ENCODE measurements at regions not wholly inside any gene's neighbourhood (a gene's known extent, or its start where the extent isn't known, plus 50 kb on each side); places are given as distances from the start of the nearest gene placed in this dataset.

DNA sequence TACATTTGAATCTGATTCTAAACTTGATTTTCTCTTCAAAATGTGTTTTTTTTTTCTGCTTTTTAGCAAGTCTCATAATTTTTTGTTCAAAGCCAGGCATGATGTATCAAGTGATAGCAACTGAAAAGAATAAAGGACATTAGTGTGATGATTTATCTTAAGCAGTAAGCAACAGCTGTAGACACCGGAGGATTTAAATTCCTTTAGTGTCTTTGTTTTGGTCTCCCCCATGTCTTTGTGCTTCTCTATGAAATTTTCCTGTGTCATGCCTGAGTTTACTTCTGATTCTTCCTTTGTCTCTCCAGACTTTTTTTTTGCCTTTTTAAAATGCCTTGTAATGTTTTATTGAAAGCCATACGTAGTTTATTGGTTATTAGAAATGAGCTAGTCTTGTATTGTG is 934.2 kb upstream of the RAG2 start:
- intact Hi-C loops (cut with micrococcal nuclease) = no loop called here
- BruUV-seq (replicated peaks) = no TSS peak
- Histone ChIP-seq H3K9me3 (ENCODE audit: control insufficient read depth in 1 of 2, insufficient read depth in 1 of 2, low read depth in 1 of 2, low read length in 2 of 2) (peaks cover 3 to 15% of the 10 kb centered on the region in 2 experiments; a peak in 2 of 4 replicates), H3K27ac (ENCODE audit: low read depth, low read length) (no peak overlapping the region), H3K27me3 (ENCODE audit: insufficient read depth, low read length) (no peaks in the 10 kb centered on the region), H3K4me2 (ENCODE audit: low read length) (no peak overlapping the region), H3K9ac (ENCODE audit: low read length) (no peak overlapping the region), H3K4me1 (ENCODE audit: control insufficient read depth in 1 of 2, insufficient read depth in 2 of 2, low read length in 2 of 2) (no peaks in the 10 kb centered on the region), H3K36me3 (ENCODE audit: control insufficient read depth in 1 of 2, insufficient read depth in 2 of 2, low read length in 2 of 2) (no peaks in the 10 kb centered on the region), H3K79me2 (ENCODE audit: insufficient read depth, low read length) (no peaks in the 10 kb centered on the region), H2AFZ (ENCODE audit: low read depth, low read length, poor library complexity, severe bottlenecking) (no peak overlapping the region), H3K9me2 (ENCODE audit: insufficient read depth) (no peaks in the 10 kb centered on the region), H4K20me1 (ENCODE audit: insufficient read depth) (no peaks in the 10 kb centered on the region), H3K4me3 (replicated peaks in 1 of 2; ENCODE audit: low read depth in 1 of 2, low read length in 2 of 2) (no peak overlapping the region)
- no peak for ATAC-seq
- TF ChIP-seq SP1 (IDR thresholded peaks at IDR 0.05; ENCODE audit: low read depth) (no peak), CBX3 (IDR thresholded peaks at IDR 0.05; ENCODE audit: low read depth) (no peak), TCF7L2 (IDR thresholded peaks at IDR 0.05; ENCODE audit: borderline replicate concordance, extremely low read depth, insufficient read depth, insufficient read length) (no peak), POLR2A (IDR thresholded peaks at IDR 0.05; ENCODE audit: borderline replicate concordance, extremely low read depth, insufficient read depth, insufficient read length) (no peak), SRF (IDR thresholded peaks at IDR 0.05; ENCODE audit: low read depth) (no peak), ZNF274 (IDR thresholded peaks at IDR 0.05; ENCODE audit: low read depth, low read length) (no peak), CEBPB (IDR thresholded peaks at IDR 0.05; ENCODE audit: low read depth) (no peak), JUND (IDR thresholded peaks at IDR 0.05) (no peak), SIN3A (IDR thresholded peaks at IDR 0.05; ENCODE audit: low read depth) (no peak)
- TF ChIP-seq, protein P1, sequence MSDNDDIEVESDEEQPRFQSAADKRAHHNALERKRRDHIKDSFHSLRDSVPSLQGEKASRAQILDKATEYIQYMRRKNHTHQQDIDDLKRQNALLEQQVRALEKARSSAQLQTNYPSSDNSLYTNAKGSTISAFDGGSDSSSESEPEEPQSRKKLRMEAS (IDR thresholded peaks at IDR 0.05) = no peak
- TF ChIP-seq, protein P2, sequence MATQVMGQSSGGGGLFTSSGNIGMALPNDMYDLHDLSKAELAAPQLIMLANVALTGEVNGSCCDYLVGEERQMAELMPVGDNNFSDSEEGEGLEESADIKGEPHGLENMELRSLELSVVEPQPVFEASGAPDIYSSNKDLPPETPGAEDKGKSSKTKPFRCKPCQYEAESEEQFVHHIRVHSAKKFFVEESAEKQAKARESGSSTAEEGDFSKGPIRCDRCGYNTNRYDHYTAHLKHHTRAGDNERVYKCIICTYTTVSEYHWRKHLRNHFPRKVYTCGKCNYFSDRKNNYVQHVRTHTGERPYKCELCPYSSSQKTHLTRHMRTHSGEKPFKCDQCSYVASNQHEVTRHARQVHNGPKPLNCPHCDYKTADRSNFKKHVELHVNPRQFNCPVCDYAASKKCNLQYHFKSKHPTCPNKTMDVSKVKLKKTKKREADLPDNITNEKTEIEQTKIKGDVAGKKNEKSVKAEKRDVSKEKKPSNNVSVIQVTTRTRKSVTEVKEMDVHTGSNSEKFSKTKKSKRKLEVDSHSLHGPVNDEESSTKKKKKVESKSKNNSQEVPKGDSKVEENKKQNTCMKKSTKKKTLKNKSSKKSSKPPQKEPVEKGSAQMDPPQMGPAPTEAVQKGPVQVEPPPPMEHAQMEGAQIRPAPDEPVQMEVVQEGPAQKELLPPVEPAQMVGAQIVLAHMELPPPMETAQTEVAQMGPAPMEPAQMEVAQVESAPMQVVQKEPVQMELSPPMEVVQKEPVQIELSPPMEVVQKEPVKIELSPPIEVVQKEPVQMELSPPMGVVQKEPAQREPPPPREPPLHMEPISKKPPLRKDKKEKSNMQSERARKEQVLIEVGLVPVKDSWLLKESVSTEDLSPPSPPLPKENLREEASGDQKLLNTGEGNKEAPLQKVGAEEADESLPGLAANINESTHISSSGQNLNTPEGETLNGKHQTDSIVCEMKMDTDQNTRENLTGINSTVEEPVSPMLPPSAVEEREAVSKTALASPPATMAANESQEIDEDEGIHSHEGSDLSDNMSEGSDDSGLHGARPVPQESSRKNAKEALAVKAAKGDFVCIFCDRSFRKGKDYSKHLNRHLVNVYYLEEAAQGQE (IDR thresholded peaks at IDR 0.05; ENCODE audit: low read depth) = no peak
- TF ChIP-seq, protein P3, sequence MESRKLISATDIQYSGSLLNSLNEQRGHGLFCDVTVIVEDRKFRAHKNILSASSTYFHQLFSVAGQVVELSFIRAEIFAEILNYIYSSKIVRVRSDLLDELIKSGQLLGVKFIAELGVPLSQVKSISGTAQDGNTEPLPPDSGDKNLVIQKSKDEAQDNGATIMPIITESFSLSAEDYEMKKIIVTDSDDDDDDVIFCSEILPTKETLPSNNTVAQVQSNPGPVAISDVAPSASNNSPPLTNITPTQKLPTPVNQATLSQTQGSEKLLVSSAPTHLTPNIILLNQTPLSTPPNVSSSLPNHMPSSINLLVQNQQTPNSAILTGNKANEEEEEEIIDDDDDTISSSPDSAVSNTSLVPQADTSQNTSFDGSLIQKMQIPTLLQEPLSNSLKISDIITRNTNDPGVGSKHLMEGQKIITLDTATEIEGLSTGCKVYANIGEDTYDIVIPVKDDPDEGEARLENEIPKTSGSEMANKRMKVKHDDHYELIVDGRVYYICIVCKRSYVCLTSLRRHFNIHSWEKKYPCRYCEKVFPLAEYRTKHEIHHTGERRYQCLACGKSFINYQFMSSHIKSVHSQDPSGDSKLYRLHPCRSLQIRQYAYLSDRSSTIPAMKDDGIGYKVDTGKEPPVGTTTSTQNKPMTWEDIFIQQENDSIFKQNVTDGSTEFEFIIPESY (IDR thresholded peaks at IDR 0.05; ENCODE audit: extremely low read depth, insufficient replicate concordance, low read length) = no peak
- TF ChIP-seq, protein P4, sequence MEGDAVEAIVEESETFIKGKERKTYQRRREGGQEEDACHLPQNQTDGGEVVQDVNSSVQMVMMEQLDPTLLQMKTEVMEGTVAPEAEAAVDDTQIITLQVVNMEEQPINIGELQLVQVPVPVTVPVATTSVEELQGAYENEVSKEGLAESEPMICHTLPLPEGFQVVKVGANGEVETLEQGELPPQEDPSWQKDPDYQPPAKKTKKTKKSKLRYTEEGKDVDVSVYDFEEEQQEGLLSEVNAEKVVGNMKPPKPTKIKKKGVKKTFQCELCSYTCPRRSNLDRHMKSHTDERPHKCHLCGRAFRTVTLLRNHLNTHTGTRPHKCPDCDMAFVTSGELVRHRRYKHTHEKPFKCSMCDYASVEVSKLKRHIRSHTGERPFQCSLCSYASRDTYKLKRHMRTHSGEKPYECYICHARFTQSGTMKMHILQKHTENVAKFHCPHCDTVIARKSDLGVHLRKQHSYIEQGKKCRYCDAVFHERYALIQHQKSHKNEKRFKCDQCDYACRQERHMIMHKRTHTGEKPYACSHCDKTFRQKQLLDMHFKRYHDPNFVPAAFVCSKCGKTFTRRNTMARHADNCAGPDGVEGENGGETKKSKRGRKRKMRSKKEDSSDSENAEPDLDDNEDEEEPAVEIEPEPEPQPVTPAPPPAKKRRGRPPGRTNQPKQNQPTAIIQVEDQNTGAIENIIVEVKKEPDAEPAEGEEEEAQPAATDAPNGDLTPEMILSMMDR (IDR thresholded peaks at IDR 0.05 in 2 of 3, conservative IDR thresholded peaks at IDR 0.05 in 1 of 3; ENCODE audit: borderline replicate concordance in 1 of 3, insufficient read depth in 1 of 3, low read depth in 2 of 3, low read length in 2 of 3) = no peak
- ChIA-PET CTCF (no interaction called here), RAD21 (ENCODE audit: low non-redundant PET in 1 of 2, low total read pairs in 2 of 2, uncharacterized antibody in 2 of 2, unreplicated experiment in 2 of 2) (no interaction called here), POLR2A (no interaction called here)
- DNase-seq (ENCODE audit: low read depth, low spot score) = no peak
